ENCODE measurements at regions not wholly inside any gene's neighbourhood (a gene's known extent, or its start where the extent isn't known, plus 50 kb on each side); places are given as distances from the start of the nearest gene placed in this dataset.
A peak's percentile ranks its signal among the peaks of the same experiment; 100 is the strongest.

DNA sequence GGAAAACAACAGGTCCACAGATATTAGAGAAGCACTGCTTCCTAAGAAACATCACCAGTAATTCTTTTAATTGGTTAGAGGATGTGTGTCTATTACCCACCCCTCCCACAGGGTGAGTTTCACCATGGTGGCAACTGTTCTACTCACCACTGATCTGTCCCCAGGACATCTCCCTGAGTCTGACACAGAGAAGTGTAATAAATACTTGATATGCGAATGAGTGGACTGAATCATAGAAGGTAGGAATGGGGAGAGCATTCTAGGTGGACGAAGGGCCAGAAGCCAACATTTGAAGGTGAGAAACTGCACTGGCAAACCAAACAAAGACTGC lies 452.7 kb upstream of the PROK2 start:
- no peak for DNase-seq (ENCODE audit: low read depth)

DNA sequence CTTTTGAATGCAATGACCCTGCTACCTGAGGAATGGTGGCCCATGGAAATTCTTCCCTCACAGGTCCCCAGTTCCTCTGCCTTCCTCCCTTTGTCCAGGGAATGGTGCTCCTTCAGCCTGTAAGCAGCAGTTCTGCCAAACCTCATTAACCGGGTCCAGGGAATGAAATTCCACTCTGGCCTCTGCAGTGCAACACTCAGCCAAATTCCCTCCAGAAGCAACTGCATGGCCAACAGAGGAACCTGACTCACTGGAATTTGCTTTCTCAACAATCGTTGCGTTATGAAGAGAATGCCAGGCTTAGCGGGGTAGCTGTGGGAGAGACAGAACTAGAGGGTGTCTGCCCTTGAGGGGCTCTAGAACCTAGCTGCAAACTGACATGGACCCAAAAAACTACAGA lies 449.4 kb upstream of the PROK2 start:
- no peak for DNase-seq (ENCODE audit: low read depth)

DNA sequence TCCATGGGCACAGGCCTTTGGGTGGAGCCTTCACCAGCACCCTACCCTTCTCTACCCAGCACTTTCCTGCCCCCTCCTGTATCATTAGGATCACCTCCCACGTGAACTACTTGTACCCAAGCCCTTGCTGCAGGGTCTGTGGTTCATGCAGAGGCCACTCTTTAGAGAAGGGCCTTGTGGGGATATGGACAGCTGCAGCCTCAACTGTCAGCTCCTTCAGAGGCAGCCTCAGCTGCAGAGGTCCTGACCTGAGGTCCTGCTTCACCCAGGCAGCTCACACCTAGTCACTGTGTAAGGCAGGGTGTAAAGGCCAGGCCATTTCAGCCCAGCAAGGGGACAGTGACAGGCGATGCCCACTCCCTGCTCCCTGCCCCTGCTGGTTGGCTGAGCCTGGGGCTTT lies 448.6 kb upstream of the PROK2 start:
- no peak for DNase-seq (ENCODE audit: low read depth)

DNA sequence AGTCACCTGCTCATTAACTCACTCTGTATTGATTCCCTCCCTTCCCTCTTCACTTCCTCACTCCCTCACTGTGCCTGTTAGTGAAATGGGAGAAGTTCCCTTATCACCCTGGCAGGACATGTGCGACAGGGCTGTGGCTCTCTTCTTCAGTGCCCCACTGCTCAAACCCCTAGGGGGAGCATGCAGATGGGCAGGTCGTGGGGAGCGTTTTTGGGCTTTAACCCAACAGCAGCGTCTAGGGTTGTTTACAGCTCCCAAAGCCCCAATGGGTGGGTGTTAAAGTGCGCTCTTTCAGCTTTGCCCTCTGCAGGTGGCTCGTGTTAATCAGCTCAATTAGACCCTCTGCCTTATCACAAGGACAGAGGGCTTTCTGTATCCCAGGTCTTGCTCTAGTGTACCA lies 447.8 kb upstream of the PROK2 start:
- DNase-seq (ENCODE audit: low read depth): no peak

DNA sequence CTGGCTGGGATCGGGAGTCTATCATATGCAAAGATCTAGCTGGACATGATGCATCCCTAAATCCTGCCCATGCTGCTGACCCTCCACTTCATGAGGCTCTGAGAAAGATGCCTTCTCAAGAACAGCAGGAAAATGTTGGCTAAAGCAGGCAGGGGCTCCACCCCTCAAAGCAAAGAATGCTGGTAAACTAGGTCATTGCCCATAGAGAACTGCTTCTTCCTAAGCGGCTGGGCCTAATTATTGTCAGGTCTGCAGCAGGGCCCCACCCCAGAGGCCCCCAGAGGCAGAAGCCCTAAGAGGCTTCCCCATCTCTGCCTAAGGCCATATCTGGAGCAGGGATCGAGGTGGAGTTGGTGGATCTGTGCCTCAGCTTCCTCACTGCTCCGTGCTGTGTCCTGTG lies 447.4 kb upstream of the PROK2 start:
- DNase-seq (ENCODE audit: low read depth): no peak

DNA sequence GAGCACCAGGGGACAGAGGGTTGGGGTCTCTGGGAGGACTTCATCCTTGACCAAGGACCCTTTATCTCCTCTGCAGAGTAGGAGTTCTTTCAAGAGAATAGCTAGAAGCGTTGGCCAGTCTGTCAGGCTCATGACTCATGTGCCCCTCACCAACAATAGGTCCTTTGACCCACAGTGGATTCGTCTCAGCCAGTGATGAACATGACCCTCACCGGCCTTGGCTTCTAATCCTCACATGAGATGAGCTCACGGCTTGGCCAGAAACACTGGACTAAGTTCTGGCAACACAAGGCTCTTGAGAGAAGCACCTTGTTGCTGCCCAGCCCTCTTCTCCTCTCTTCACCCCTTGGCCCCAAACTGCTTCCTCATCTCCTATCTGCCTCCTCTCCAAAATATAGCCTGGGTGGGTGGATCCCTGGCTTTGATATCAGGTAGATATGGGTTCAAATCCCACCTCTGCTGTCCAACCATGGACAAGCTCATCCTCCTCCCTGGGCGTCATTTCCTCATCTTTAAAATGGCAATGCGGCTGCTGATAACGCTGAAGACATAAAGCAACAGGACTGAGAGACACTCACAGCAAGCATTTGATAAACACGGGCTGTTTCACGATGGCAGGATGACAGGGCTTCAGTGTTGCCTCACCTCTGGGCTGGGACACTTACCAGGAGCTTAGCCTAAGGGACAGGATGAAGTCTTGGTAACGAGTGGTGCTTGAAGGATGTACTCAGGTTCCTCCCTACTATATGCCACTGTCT lies 446.7 kb upstream of the PROK2 start:
- no peak for DNase-seq (ENCODE audit: low read depth)

DNA sequence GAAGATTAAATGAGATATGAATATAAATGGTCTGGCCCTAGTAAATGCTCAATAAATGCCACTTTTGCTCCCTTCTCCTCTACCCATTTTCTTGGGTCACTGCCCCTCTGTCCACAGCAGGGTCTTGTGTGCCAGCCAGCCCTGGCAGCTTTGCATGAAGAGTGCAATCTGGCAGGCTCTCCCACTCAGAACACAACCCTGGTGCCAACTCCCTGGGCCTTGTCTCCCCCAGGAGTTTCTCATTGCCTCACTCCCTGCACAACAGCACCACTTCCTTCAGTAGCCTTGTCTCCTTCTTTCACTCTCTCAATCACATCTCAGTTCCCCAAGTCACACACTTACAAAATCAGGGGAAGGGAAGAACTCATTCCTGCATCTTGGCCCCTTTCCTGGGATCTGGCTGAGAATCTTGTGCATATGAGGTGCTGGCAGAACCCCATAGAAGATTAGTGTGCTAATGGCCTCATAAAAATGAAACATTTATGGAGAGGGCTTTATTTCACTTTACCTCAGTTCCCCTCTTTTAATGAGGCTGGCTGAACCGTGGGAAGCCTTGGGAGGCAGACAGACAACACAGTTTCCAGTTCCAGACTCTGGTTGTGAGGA lies 445.9 kb upstream of the PROK2 start:
- no peak for DNase-seq (ENCODE audit: low read depth)

DNA sequence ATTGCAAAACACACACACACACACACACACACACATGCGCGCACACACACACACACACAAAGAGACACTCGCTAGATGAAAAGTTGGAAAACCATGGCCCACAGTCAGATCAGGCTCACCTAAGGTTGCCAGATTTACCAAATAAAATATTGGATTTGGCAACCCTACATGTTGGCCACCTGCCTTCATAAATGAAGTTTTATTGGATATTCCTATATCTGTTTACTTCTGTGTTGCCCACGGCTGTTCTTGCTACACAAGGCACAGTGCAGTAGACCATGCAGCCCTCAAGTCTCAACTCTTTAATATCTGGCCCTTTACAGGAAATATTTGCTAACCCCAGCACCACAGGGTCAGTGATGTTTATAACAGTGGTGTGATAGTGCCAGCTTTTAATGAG lies 445.0 kb upstream of the PROK2 start:
- DNase-seq (ENCODE audit: low read depth): no peak

DNA sequence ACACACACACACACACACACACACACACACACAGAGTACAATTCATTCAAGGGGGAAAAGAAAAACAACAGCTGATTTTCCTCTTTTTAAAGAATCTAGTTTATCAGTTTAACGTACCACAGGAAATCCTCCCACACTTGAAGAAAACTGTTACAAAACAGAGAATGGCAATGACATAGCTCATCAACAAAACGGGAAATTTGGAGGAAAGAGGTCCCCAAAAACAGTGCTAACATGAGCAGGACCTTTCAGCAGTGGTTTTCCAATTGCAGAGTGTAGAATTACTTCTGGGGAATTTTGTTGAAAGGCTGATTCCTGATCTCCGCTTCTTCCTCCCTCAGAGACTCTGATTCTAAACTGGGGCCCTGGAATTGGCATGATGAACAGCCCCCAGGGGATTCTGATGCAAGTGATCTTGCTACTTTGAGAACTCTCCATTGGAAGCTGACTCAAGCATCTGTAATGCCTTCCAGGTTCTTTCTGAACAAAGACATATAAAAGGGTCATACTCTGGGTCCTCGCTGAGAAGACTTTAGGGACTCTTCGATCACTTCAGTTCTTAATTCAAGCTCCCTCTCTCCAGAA lies 442.6 kb upstream of the PROK2 start:
- no peak for DNase-seq (ENCODE audit: low read depth)

DNA sequence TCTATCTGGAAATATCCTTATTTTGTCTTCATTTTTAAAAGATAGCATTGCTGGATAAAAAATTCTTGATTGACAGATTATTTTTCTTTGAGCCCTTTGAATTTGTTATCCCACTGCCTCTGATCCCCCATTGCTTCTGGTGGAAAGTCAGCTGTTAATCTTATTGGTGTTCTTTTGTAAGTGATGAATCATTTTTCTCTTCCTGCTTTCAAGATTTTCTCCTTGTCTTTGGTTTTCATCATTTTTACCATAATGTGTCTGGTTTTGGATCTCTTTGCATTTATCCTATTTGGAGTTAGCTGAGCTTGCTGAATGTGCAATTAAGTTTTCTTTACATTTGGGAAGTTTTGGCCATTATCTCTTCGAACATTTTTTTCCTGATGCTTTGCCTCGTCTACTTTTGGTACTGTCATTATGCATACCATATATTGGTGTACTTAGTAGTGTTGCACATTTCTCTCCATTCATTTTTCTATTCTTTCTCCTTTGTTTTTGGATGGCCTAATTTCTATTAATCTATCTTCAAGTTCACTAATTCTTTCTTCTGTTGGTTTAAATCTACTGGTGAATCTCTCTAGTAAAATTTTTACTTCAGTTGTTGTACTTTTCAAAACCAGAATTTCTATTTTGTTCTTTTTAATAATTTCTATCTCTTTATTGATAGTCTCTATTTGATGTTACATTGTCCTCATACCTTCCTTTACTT lies 440.0 kb upstream of the PROK2 start:
- DNase-seq (ENCODE audit: low read depth): no peak

DNA sequence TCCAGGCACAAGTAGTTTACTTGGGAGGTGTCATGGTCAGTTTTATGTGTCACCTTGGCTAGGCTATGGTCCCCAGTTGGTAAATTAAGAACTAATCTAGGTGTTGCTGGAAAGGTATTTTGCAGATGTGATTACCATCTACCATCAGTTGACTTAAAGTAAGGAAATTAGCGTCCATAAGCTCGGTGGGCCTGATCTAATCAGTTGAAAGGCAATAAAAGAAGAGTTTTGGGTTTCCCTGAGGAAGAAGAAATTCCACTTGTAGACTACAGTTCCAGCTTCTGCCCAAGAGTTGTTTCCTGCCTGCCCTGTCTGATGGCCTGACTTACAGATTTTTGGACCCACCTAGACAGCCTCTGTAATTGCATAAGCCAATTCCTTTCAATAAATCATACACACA lies 438.7 kb upstream of the PROK2 start:
- DNase-seq (ENCODE audit: low read depth): no peak

DNA sequence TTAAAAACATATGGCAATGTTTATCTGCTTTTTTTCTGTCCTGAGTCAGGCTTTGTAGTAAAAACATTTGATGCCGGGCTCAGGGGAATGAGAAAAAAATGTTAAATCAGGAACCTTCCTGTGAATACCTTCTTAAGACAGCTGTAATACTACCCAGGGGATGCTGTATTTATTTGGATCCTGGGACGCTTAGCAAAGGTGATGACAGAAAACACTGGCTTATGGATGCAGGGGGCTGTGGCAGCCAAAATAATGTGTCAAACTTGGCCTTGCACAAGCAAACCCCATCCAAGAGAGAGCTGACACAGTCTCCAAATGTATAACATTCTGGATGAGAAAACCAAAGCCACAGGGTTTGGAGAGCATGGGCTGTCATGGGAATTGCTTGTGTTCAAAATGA lies 438.2 kb upstream of the PROK2 start:
- DNase-seq (ENCODE audit: low read depth): peak; percentile 90

DNA sequence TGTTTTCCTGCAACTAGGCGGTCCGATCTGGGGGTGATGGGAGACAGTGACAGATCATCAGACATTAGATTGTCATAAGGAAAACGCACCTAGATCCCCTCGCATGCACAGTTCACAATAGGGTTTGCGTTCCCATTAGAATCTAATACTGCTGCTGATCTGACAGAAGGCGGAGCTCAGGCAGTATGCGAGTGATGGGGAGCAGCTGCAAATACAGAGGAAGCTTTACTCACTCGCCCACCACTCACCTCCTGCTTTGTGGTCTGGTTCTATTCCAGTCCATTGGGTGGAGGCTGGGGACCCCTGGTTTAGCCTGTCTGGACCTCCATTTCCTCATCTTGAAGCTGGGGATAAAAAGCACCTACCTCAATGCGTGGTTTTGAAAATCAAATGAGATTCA lies 437.5 kb upstream of the PROK2 start:
- DNase-seq (ENCODE audit: low read depth): no peak

DNA sequence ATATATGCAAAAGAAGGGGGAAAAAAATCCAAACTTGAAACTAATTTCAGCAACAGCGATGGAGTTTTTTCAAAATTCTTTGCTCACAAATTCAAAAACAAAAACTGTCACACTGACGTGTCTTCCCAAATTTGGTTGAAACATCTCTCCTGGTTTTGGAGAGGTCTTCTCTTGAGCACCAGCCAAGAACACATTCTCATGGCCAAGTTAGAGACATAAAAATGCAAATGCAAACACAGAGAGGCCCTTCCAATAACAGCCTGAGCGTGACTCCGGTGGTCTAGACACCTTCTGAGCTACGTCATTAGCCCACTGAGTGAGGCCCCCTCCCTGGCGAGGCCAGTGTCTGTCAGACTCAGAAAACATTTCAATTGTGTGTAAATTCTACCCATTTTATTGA lies 436.0 kb upstream of the PROK2 start:
- DNase-seq (ENCODE audit: low read depth): no peak

DNA sequence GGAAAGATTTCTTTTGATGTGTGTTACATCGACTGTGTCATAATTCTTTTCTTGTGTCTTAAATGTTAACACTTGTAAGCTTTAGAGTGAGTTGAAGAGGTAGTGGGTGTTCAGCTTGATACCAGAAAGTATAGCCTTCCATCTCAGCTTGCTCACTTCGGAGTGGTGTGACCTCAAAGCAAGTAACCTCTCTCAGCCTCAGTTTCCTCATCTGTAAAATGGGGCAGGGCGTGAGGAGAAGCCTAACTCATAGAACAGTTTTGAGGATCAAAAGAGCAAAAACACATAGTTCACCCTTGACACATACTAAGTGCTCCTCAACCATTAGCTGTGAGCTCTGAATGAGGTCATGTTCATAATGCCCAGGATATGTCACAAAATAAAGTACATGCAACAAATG lies 434.8 kb upstream of the PROK2 start:
- no peak for DNase-seq (ENCODE audit: low read depth)

DNA sequence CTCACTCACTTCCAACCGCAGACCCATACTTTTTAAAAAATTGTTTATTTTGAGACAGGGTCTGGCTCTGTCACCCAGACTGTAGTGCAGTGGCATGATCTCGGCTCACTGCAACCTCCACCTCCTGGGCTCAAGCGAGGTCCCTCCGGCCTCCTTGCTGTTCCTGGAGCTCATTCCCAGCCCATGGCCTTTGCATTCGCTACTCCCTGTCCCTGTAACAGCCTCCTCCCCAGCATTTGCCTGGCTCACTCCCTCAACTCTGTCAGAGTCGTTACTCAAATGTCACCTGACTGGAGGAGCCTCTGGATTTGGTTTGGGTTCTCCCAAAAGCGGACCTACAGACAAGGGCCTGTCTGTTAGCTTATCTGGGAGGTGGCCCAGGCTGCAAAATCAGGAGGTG lies 432.6 kb upstream of the PROK2 start:
- DNase-seq (ENCODE audit: low read depth): no peak

DNA sequence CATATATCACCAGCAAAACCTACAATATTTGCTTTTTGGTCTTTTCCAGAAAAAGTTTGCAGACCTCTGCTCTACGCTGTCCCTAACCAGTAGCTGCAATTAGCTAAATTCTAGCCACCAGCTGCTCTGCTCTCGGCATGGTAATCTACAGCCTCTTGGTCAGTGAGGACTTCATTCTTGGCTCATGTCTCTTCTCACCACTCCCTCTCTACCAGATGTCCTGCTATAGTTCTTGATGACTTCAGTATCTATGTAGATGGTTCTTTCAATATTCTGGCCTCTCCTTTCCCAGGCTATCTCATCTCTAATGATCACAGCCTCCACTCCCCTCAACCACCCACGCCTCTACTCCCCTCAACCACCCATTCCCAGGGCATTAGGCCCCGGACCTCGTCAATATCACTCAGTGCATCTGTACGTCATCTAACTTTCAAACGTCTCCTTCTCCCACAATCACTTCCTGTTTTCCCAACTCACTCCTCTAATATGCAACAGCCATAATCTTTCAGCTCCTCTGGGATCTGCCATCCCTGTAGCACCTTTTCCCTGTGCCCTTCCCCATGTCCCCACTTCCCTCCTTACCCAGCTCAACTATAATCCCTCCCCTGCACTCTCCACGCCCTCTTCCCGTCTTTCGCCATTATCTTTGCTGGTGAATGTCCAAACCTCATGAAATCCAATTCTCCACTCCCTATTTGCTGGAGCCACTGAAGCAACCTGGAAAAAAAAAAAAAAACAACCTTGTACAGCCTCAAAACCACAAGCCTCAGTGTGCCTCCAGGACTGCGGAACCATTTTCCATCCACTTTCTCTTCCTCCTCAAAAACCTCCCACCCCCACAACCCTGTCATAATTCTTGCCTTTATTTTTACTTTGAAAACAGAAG lies 429.4 kb upstream of the PROK2 start:
- no peak for DNase-seq (ENCODE audit: low read depth)

DNA sequence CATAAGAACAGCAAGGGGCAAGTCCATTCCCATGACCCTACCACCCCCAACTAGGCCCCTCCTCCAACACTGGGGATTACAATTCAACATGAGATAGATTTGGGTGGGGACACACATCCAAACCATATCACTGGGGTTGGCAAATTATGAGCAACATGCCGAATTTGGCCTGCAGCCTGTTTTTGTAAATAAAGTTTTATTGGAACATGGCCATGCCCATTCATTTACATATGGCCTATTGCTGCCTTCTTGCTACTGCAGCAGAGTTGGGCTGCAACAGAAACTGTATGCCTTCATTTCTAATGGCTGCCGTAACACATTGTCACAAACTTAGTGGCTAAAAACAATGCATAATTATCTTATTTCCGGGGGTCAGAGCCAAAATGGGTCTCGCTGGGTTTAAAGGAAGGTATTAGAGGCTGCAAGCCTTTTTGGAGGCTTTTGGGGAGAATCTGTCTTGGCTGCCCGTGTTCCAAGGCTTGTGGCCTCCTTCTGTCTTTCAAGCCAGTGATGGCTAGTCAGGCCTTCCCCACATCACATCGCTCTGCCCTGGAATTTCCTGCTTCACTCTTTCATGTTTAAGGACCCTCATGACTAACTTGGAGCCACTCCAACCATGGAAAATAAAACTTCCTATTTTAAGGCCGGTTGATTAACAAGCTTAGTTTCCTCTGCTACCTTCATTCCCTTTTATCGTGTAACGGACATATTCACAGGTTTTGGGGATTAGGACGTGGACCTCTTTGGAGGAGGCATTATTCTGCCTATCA lies 428.5 kb upstream of the PROK2 start:
- DNase-seq (ENCODE audit: low read depth): no peak

DNA sequence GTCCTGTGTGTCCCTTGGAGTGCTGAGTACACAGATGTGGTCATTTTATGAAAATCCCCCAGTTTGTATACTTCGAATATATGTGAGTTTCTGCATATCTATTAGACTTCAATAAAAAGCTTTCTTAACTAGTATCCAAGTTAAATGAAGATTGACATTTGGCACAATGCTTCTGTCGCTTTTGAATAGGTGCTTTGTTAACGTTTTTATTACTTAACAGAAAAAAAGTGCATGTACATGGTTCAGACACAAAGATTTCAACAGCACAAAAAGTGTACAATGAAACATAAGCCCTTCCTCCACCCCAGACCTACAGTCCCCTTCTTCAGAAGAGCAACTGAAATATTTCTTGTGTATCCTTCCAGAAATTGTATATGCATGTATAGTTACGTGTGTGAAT lies 427.4 kb upstream of the PROK2 start:
- no peak for DNase-seq (ENCODE audit: low read depth)

DNA sequence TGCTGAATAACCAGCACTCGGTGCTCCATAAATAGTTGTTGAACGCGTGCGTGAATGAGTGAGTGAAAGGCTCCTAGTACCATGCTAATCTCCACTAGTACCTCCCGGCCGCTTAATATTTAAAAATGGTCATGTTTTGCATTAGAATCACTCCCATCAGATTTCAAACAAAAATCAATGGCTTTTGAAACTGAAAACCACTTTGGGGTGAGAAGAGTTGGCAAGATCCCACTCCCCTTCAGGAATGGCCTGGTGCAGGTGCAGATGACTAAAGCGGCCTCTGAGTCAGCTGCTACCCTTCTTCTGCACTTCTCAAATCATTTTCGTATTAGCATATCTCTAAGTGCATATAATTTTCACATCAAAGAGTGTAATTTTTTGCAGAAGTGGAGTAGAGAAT lies 425.3 kb upstream of the PROK2 start:
- no peak for DNase-seq (ENCODE audit: low read depth)

DNA sequence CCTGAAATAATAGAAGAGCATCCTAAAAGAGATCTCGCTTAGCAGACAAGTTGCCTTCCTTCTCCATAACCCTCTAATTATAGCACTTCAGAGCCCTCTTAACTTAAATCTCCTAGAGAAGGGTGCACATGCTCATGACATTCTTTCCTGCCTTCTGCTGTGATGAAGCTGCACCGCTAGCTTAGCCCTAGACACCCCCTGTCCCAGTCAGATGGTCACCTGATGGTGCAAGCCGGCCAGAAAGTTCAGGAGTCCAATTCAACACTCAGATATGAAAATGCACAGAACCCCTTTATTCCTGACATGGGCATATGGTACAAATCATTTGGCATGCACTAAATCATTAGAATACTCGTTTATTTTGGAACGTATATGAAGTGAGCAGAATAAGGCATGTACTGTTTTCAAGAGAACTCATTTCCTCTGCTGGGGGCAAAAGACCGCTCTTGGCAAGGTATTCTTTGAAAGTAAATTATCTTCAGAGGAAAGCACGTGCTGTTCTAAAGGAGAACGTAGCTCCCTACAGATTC lies 420.4 kb upstream of the PROK2 start:
- no peak for DNase-seq (ENCODE audit: low read depth)

All from forelimb muscle (tissue), 1 donor.